PC-3 (cell line): ENCODE measurements at regions not wholly inside any gene's neighbourhood (a gene's known extent, or its start where the extent isn't known, plus 50 kb on each side); places are given as distances from the start of the nearest gene placed in this dataset.

Source experiments
- ATAC-seq: fragments of 200-7000 bp; cut with Tn5 transposase; 2 replicates; pipeline ENCODE4 v1.9.1; 2020; ENCODE audit warnings: mild to moderate bottlenecking, moderate library complexity
- BruUV-seq: library from RNA; stranded (reverse); fragments of 400-500 nt; replicated peaks from 2 replicates; lab custom pipeline; 2021; lab: Mats Ljungman, UMichigan
- CTCF ChIA-PET: fragments of 300-600 bp; sonication (Branson Sonifier 250); formaldehyde crosslinking; loops from one replicate; lab custom pipeline; 2022; ENCODE audit warnings: antibody characterized with exemption; lab: Charles Lee
- POLR2A ChIA-PET: fragments of 300-600 bp; sonication (Branson Sonifier 250); formaldehyde crosslinking; loops from one replicate; lab custom pipeline; 2022; ENCODE audit warnings: antibody characterized with exemption; ENCODE audit not compliant: unreplicated experiment; lab: Charles Lee
- DNase-seq: peaks from one replicate; pipeline ENCODE4 v3.0.0-alpha.2; 2015
- H2AFZ ChIP-seq: fragments of 300-600 bp; sonication (generic); 2 replicates; pipeline ENCODE4 v1.6.0; 2016; ENCODE audit warnings: antibody characterized with exemption, low read length
- H3F3A ChIP-seq: fragments of 300-600 bp; sonication (generic); one replicate; pipeline ENCODE4 v1.6.0; 2017; ENCODE audit warnings: antibody characterized with exemption, low read length, control low read depth, mild to moderate bottlenecking; ENCODE audit not compliant: unreplicated experiment
- H3K27ac ChIP-seq: fragments of 300-600 bp; sonication (generic); 2 replicates; pipeline ENCODE4 v1.5.1; 2016; ENCODE audit warnings: mild to moderate bottlenecking, low read length
- H3K27me3 ChIP-seq: fragments of 300-600 bp; sonication (generic); 2 replicates; pipeline ENCODE4 v1.6.1; 2016; ENCODE audit warnings: low read length, mixed read lengths
- H3K36me3 ChIP-seq: fragments of 300-600 bp; sonication (generic); 2 replicates; pipeline ENCODE4 v1.6.1; 2016; ENCODE audit warnings: low read depth, mixed run types, low read length, mixed read lengths
- H3K4me1 ChIP-seq: fragments of 300-600 bp; sonication (generic); 2 replicates; pipeline ENCODE4 v1.5.1; 2016; ENCODE audit warnings: low read length; ENCODE audit not compliant: insufficient read depth
- H3K4me2 ChIP-seq: fragments of 300-600 bp; sonication (generic); 2 replicates; pipeline ENCODE4 v1.6.0; 2016; ENCODE audit warnings: low read length
- H3K4me3 ChIP-seq: fragments of 300-600 bp; sonication (generic); 2 replicates; pipeline ENCODE4 v1.5.1; 2016; ENCODE audit warnings: mild to moderate bottlenecking, low read length, mixed read lengths
- H3K79me2 ChIP-seq: fragments of 300-600 bp; sonication (generic); 2 replicates; pipeline ENCODE4 v1.6.1; 2017; ENCODE audit warnings: low read length, mixed read lengths
- H3K9ac ChIP-seq: fragments of 300-600 bp; sonication (generic); 2 replicates; pipeline ENCODE4 v1.6.0; 2016; ENCODE audit warnings: mild to moderate bottlenecking, low read length
- H3K9me2 ChIP-seq: fragments of 300-600 bp; sonication (generic); replicated peaks from 2 replicates; pipeline ENCODE4 v1.6.1; 2016; ENCODE audit warnings: mixed run types, low read length, mixed read lengths
- H3K9me3 ChIP-seq: fragments of 300-600 bp; sonication (generic); 2 replicates; pipeline ENCODE4 v1.6.1; 2016; ENCODE audit warnings: low read length, mixed read lengths
- H4K20me1 ChIP-seq: fragments of 300-600 bp; sonication (generic); 2 replicates; pipeline ENCODE4 v1.6.1; 2016; ENCODE audit warnings: low read length, mixed read lengths
- CTCF ChIP-seq: fragments of 300-600 bp; sonication (generic); conservative IDR thresholded peaks from 2 replicates; pipeline ENCODE4 v1.5.1; 2017; ENCODE audit warnings: antibody characterized with exemption, low read depth, mild to moderate bottlenecking, low read length
- EZH2 ChIP-seq: fragments of 300-600 bp; sonication (generic); IDR thresholded peaks from one replicate; pipeline ENCODE4 v1.6.1; 2017; ENCODE audit warnings: antibody characterized with exemption, mild to moderate bottlenecking, low read length; ENCODE audit not compliant: unreplicated experiment
- EZH2phosphoT487 ChIP-seq: fragments of 300-600 bp; sonication (generic); IDR thresholded peaks from 2 replicates; pipeline ENCODE4 v1.6.1; 2018; ENCODE audit warnings: mild to moderate bottlenecking, antibody characterized with exemption, low read length, borderline replicate concordance
- intact Hi-C: fragments of 100-400 bp; cut with micrococcal nuclease; formaldehyde crosslinking; loops from 2 replicates; pipeline ENCODE4 v1.9.0; 2023

- no peaks in the 10 kb centered on the region for H3K27me3 ChIP-seq
- DNase-seq, result no peak
- no peaks in the 10 kb centered on the region for H3K36me3 ChIP-seq
- H3K4me2 ChIP-seq, result no peak overlapping the region
- no peaks in the 10 kb centered on the region for H3K4me1 ChIP-seq
- ChIA-PET CTCF (no interaction called here), POLR2A (interaction anchor here (0.7 kb wide), 1 partner anchor 29 kb away, joined by 4 read pairs; no protein-coding TSS in a partner anchor)
- no peaks in the 10 kb centered on the region for H3K9me2 ChIP-seq
- H3K9me3 ChIP-seq, result no peaks in the 10 kb centered on the region
- H3F3A ChIP-seq, result no peaks in the 10 kb centered on the region
- H3K9ac ChIP-seq, result no peak overlapping the region
- H4K20me1 ChIP-seq, result no peaks in the 10 kb centered on the region
- TF ChIP-seq EZH2, result no peak
- no peak for TF ChIP-seq CTCF
- no peak for TF ChIP-seq EZH2phosphoT487
- no peaks in the 10 kb centered on the region for H3K79me2 ChIP-seq
- intact Hi-C loops, result no loop called here
- no TSS peak for BruUV-seq
- no peak overlapping the region for H2AFZ ChIP-seq
- no peak overlapping the region for H3K4me3 ChIP-seq
- no peak overlapping the region for H3K27ac ChIP-seq
- no peak for ATAC-seq
These were observed 240.7 kb upstream of the MBL2 start for GRCh38 chr10:53013201-53013810.

GRCh38 chr10:53009961-53010907, 237.7 kb upstream of the MBL2 start:
- H2AFZ ChIP-seq, result no peak overlapping the region
- no peaks in the 10 kb centered on the region for H3K36me3 ChIP-seq
- no peaks in the 10 kb centered on the region for H3K27me3 ChIP-seq
- H3K4me3 ChIP-seq, result no peak overlapping the region
- H3K27ac ChIP-seq, result no peak overlapping the region
- no peaks in the 10 kb centered on the region for H3F3A ChIP-seq
- intact Hi-C loops, result no loop called here
- TF ChIP-seq CTCF (no peak), EZH2phosphoT487 (no peak), EZH2 (no peak)
- H3K9me2 ChIP-seq, result no peaks in the 10 kb centered on the region
- no peaks in the 10 kb centered on the region for H3K79me2 ChIP-seq
- ChIA-PET POLR2A (no interaction called here), CTCF (interaction anchor here (0.6 kb wide), 1 partner anchor 1272 kb away, joined by 3 read pairs; no protein-coding TSS in a partner anchor)
- H3K4me2 ChIP-seq, result no peak overlapping the region
- H3K9ac ChIP-seq, result no peak overlapping the region
- no TSS peak for BruUV-seq
- no peak for DNase-seq
- no peaks in the 10 kb centered on the region for H4K20me1 ChIP-seq
- no peak for ATAC-seq
- peaks cover 12% of the 10 kb centered on the region for H3K4me1 ChIP-seq
- H3K9me3 ChIP-seq, result no peaks in the 10 kb centered on the region
